HG02973 (cell line): ENCODE measurements at regions not wholly inside any gene's neighbourhood (a gene's known extent, or its start where the extent isn't known, plus 50 kb on each side); places are given as distances from the start of the nearest gene placed in this dataset.
"Not testable (repeated sequence)": the region's sequence is repeated elsewhere in the genome, so short reads cannot be mapped to it uniquely, and the experiment has no call there.

Source experiments
- ATAC-seq: cut with Tn5 transposase; IDR thresholded peaks from one replicate; pipeline ENCODE4 v1.9.1; 2021; ENCODE audit warnings: moderate library complexity; ENCODE audit not compliant: unreplicated experiment

GRCh38 chrX:42020225-42020624, 96.9 kb upstream of the CASK start:
- no peak for ATAC-seq

GRCh38 chrX:42017971-42018370, 94.6 kb upstream of the CASK start:
- no peak for ATAC-seq

- no peak for ATAC-seq
Observed at GRCh38 chrX:42000836-42001235, 77.5 kb upstream of the CASK start.

GRCh38 chrX:41984628-41985027, 61.3 kb upstream of the CASK start:
- no peak for ATAC-seq

- ATAC-seq: no peak
Observed at GRCh38 chrX:41982953-41983352, 59.6 kb upstream of the CASK start.

- no peak for ATAC-seq
Observed at GRCh38 chrX:41981481-41982013, 58.2 kb upstream of the CASK start.

- ATAC-seq: not testable (repeated sequence)
Observed at GRCh38 chrX:41974677-41975076, 51.3 kb upstream of the CASK start.

GRCh38 chrX:41973208-41973607, 49.9 kb upstream of the CASK start:
- no peak for ATAC-seq
